Astrocyte of the cerebellum (primary cell): ENCODE measurements at regions not wholly inside any gene's neighbourhood (a gene's known extent, or its start where the extent isn't known, plus 50 kb on each side); places are given as distances from the start of the nearest gene placed in this dataset.

Experiments
- DNase-seq: peaks from one replicate; pipeline ENCODE4 v3.0.0-alpha.2; 2011; ENCODE audit warnings: low read depth
- H3K4me3 ChIP-seq: 2 replicates; pipeline ENCODE4 v1.5.1; 2011; ENCODE audit warnings: mild to moderate bottlenecking, low read depth, low read length, moderate library complexity
- in situ Hi-C: cut with HindIII; loops from 2 replicates; pipeline ENCODE4 v1.10.0; 2017; ENCODE audit warnings: low sequenced_read_pairs
- TF ChIP-seq, protein P1 (sequence below): IDR thresholded peaks from 2 replicates; pipeline ENCODE4 v1.5.1; 2012; ENCODE audit warnings: low read length, low read depth, moderate library complexity, mild to moderate bottlenecking; ENCODE audit errors: missing control alignments

DNA sequence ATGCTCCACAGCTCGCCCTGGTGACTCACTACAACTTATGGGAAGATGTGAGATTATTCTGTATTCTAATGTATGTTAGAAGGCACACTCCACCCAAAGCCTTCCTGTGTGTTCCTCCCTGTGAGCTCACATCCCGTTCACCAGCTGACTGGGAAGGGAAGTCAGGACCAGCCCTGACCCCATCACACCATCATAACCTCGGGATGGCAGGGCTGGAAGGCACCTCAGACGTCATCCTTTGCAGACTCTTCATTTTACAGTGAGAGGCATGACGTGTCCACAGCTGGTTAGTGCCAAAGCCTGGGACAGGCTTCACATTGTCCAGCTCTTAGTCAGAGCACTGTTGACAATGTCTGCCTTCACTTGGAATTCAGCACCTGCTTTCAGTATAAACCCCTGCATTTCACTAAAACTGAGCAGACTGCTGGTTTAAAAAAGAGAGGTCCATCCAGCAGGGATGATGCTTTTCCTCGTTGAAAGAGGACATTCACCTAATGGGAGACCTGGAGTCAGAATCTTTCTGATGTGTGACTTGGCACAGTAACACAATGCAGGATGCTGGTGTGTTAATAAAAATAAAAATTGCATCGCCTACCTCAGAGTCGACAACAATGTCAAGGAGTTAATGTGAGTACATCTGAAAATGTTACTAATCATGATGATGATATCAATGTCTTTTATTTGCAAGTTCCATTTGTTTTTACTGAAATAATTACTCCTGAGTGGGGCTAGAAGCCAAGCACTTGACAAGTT lies 418.0 kb upstream of the TNP1 start:
- TF ChIP-seq, protein P1, sequence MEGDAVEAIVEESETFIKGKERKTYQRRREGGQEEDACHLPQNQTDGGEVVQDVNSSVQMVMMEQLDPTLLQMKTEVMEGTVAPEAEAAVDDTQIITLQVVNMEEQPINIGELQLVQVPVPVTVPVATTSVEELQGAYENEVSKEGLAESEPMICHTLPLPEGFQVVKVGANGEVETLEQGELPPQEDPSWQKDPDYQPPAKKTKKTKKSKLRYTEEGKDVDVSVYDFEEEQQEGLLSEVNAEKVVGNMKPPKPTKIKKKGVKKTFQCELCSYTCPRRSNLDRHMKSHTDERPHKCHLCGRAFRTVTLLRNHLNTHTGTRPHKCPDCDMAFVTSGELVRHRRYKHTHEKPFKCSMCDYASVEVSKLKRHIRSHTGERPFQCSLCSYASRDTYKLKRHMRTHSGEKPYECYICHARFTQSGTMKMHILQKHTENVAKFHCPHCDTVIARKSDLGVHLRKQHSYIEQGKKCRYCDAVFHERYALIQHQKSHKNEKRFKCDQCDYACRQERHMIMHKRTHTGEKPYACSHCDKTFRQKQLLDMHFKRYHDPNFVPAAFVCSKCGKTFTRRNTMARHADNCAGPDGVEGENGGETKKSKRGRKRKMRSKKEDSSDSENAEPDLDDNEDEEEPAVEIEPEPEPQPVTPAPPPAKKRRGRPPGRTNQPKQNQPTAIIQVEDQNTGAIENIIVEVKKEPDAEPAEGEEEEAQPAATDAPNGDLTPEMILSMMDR: no peak
- peak; percentile 69 for DNase-seq
- in situ Hi-C loops: no loop called here
- no peak overlapping the region for H3K4me3 ChIP-seq

DNA sequence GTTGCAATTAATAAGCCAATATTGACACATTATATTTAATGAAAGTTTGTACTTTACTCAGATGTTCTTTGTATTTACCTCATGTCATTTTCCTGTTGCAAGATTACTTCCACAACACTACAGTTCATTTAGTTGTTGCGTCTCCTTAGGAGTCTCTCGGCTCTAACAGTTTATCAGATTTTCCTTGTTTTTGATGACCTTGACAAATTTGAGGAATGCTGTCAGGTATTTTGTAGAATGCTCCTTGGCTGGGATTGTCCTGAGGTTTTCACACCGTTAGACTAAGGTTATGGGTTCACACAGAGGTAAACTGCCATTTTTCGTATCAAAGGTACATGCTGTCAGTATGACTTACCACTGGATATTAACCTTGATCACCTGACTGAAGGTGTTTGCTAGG lies 416.6 kb upstream of the TNP1 start:
- TF ChIP-seq, protein P1: no peak
- no peak for DNase-seq
- in situ Hi-C loops: no loop called here
- H3K4me3 ChIP-seq: no peak overlapping the region

DNA sequence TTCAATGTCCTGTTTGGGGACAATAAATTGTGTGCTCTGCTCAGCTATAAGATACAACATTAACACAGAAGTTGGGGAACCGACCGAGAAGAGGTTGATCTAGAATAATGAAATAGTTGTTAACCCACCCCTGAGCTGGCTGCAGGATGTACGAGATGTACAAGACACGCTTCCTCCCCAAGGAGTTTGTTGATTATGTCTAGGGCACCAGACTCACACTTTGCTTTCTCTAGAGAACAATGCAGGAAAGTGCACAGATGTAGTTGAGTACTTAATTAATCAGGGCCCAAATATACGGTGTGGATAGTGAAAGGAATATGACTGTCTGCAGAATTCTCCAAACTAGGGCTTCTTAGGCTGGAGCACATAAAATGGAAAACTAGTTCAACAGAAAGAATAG lies 415.2 kb upstream of the TNP1 start:
- in situ Hi-C loops: no loop called here

DNA sequence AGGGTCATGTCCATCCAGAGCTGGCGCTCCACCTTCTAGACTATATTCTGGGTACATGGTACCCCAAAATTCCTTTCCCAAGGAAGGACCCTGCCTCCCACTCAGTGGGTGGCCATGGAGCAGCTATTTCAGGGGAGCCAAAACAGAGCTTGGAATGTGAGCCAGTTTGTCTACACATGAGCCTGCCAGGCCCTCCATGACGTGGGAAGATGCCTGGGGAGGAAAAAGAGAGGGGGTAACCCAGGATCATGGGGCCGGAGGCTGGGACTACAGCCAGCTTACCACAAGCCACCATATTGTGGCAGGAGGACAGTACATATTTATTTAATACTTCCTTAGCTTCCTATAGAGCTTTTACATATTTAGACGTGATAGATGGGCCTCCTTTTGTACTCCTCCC lies 414.7 kb upstream of the TNP1 start:
- TF ChIP-seq, protein P1: no peak
- no peak overlapping the region for H3K4me3 ChIP-seq
- no peak for DNase-seq
- in situ Hi-C loops: no loop called here

More for the DNA sequence above, 415.2 kb upstream of the TNP1 start:
- H3K4me3 ChIP-seq: no peak overlapping the region
- TF ChIP-seq, protein P1: no peak
- no peak for DNase-seq

DNA sequence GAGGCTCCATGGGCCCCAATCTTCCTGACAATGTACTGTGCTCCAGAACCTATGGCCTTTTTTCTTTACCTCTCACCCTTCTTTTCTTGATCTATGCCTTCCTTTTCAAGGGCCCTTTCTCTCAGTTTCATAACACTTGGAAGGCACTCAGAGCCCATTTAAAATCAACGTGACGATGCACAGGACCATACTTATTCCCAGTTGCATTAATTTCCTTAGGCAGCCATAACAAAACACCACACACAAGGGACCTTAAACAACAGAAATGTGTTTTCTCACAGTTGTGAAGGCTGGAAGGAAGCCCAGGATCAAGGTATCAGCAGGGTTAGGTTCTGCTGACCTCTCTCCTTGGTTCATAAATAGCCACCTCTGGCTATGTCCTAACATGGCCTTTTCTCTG lies 414.0 kb upstream of the TNP1 start:
- H3K4me3 ChIP-seq: no peak overlapping the region
- TF ChIP-seq, protein P1: no peak
- no peak for DNase-seq
- in situ Hi-C loops: no loop called here

DNA sequence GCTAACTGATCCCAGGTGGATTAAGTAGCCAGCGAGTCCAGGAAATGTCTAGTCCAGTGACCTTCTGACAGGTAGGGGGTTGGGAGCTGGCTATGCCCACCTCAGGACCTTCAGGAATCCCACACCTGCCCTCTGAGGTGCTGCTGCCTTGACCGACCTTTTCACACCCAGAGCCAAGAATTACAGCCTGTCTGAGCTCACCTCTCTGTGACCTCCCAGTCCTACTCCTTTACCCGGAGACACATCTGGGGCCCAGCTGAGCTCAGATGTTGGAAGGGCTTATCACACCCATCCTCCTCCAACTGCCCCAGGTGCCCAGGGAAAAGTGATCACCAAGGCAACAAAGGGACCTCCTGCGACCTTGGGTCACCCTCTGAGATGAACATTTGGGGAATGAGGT lies 413.3 kb upstream of the TNP1 start:
- TF ChIP-seq, protein P1: no peak
- in situ Hi-C loops: no loop called here

More for the DNA sequence above, 413.3 kb upstream of the TNP1 start:
- H3K4me3 ChIP-seq: no peak overlapping the region
- no peak for DNase-seq
